DMS79 treated with DMSO at 0.1 percent for 48 hours (cell line): ENCODE measurements at regions not wholly inside any gene's neighbourhood (a gene's known extent, or its start where the extent isn't known, plus 50 kb on each side); places are given as distances from the start of the nearest gene placed in this dataset.
A peak's percentile ranks its signal among the peaks of the same experiment; 100 is the strongest.
"Not testable (repeated sequence)": the region's sequence is repeated elsewhere in the genome, so short reads cannot be mapped to it uniquely, and the experiment has no call there.

Experiments used
- DNase-seq: peaks from one replicate; lab custom pipeline; 2025; lab: John Stamatoyannopoulos, UW

GRCh38 chr9:115301581-115301980 is 183.6 kb upstream of the TNC start:
- no peak for DNase-seq

GRCh38 chr9:115305543-115305942 is 187.6 kb upstream of the TNC start:
- DNase-seq, result no peak

GRCh38 chr9:115306865-115307264 is 188.9 kb upstream of the TNC start:
- no peak for DNase-seq

GRCh38 chr9:115313545-115313944 is 195.6 kb upstream of the TNC start:
- DNase-seq, result no peak

GRCh38 chr9:115326461-115326860 is 208.5 kb upstream of the TNC start:
- no peak for DNase-seq

- no peak for DNase-seq
Measured at GRCh38 chr9:115327436-115328122, 209.6 kb upstream of the TNC start.

- no peak for DNase-seq
Measured at GRCh38 chr9:115328228-115328627, 210.3 kb upstream of the TNC start.

- no peak for DNase-seq
Measured at GRCh38 chr9:115328677-115329076, 210.7 kb upstream of the TNC start.

GRCh38 chr9:115333277-115334070 is 215.5 kb upstream of the TNC start:
- no peak for DNase-seq

GRCh38 chr9:115335439-115335838 is 217.5 kb upstream of the TNC start:
- DNase-seq, result no peak

GRCh38 chr9:115340314-115340713 is 222.4 kb upstream of the TNC start:
- DNase-seq, result no peak

GRCh38 chr9:115341426-115341825 is 223.5 kb upstream of the TNC start:
- no peak for DNase-seq

- DNase-seq, result not testable (repeated sequence)
Measured at GRCh38 chr9:115347776-115348175, 229.8 kb upstream of the TNC start.

- not testable (repeated sequence) for DNase-seq
Measured at GRCh38 chr9:115348936-115349335, 231.0 kb upstream of the TNC start.

GRCh38 chr9:115349542-115349941 is 231.6 kb upstream of the TNC start:
- no peak for DNase-seq

GRCh38 chr9:115350548-115350947 is 232.6 kb upstream of the TNC start:
- no peak for DNase-seq

GRCh38 chr9:115353681-115354080 is 235.7 kb upstream of the TNC start:
- peak; percentile 87 for DNase-seq

GRCh38 chr9:115357821-115358220 is 239.9 kb upstream of the TNC start:
- no peak for DNase-seq

- DNase-seq, result no peak
Measured at GRCh38 chr9:115359017-115359780, 241.2 kb upstream of the TNC start.

GRCh38 chr9:115360122-115360521 is 242.2 kb upstream of the TNC start:
- DNase-seq, result no peak

GRCh38 chr9:115362101-115362500 is 244.1 kb upstream of the TNC start:
- no peak for DNase-seq

- no peak for DNase-seq
Measured at GRCh38 chr9:115362640-115363039, 244.7 kb upstream of the TNC start.

- no peak for DNase-seq
Measured at GRCh38 chr9:115364991-115365390, 247.0 kb upstream of the TNC start.
